Transverse colon (tissue), 4 donors: ENCODE measurements at regions not wholly inside any gene's neighbourhood (a gene's known extent, or its start where the extent isn't known, plus 50 kb on each side); places are given as distances from the start of the nearest gene placed in this dataset.

Experiments used
- DNase-seq: peaks from one replicate; pipeline ENCODE4 v3.0.0-alpha.2; 2019
- H3K27ac ChIP-seq, 4 donors: fragments of 200-600 bp; sonication (generic); 2 replicates each; pipeline ENCODE4 v1.5.1; 2016 to 2018; ENCODE audit warnings: inconsistent platforms in 4 of 4
- H3K27me3 ChIP-seq: fragments of 200-600 bp; sonication (generic); 2 replicates; pipeline ENCODE4 v1.5.1; 2017; ENCODE audit warnings: inconsistent platforms
- H3K36me3 ChIP-seq, 4 donors: fragments of 200-600 bp; sonication (generic); 2 replicates each; pipeline ENCODE4 v1.5.1; 2017 to 2019; ENCODE audit warnings: inconsistent platforms in 4 of 4
- H3K4me1 ChIP-seq, 4 donors: fragments of 200-600 bp; sonication (generic); 2 replicates each; pipeline ENCODE4 v1.5.1; 2017 to 2020; ENCODE audit warnings: inconsistent platforms in 4 of 4
- H3K4me3 ChIP-seq, 4 donors: fragments of 200-600 bp; sonication (generic); 1 replicate in 1 of 4; 2 replicates in 3 of 4; pipeline versions ENCODE4 v1.5.1 to v1.6.1; 2017 to 2019; ENCODE audit warnings: inconsistent platforms in 4 of 4
- H3K9me3 ChIP-seq, 2 donors: fragments of 200-600 bp; sonication (generic); 2 replicates each; pipeline ENCODE4 v1.5.1; 2017 to 2019; ENCODE audit warnings: inconsistent platforms in 2 of 2
- EP300 ChIP-seq: sonication (generic); formaldehyde crosslinking; IDR thresholded peaks from one replicate; pipeline ENCODE4 v1.6.1; 2017; ENCODE audit warnings: antibody characterized with exemption, low read depth
- POLR2A ChIP-seq: fragments of 450-650 bp; IDR thresholded peaks from one replicate; pipeline ENCODE4 v1.6.1; 2016; ENCODE audit warnings: antibody characterized with exemption, mild to moderate bottlenecking, moderate library complexity
- POLR2AphosphoS5 ChIP-seq, 3 donors: sonication (generic); formaldehyde crosslinking; IDR thresholded peaks; one replicate each; pipeline ENCODE4 v1.6.1; 2016; ENCODE audit warnings: antibody characterized with exemption in 3 of 3
- WGBS, 2 donors: methylation state at CpG; one replicate each; pipeline ENCODE4 v1.1.5; 2018; ENCODE audit warnings: low coverage in 1 of 2; 5-methylcytosine and 5-hydroxymethylcytosine counted together
- in situ Hi-C, 4 donors: fragments of 200-750 bp; cut with MboI; loops; one replicate each; pipeline versions ENCODE4 v1.15.0 to v1.15.1; 2017; ENCODE audit warnings: low sequenced_read_pairs in 3 of 4, low pct_ligation_motif_present in 1 of 4, low pct_unique_long_range_greater_than_20kb in 1 of 4
- intact Hi-C: fragments of 100-400 bp; cut with DNase I; formaldehyde crosslinking; loops from one replicate; pipeline ENCODE4 v1.15.1; 2023; ENCODE audit warnings: low total_unique reads
- TF ChIP-seq, protein P1 (sequence below), 5 experiments: fragments of 200-600 bp in 3 of 5; fragments of 450-650 bp in 2 of 5; sonication (generic) in 3 of 5; IDR thresholded peaks; 1 replicate in 2 of 5; 2 replicates in 3 of 5; pipeline ENCODE4 v1.5.1; 2016 to 2017; ENCODE audit warnings: antibody characterized with exemption in 5 of 5, inconsistent platforms in 3 of 5, mild to moderate bottlenecking in 2 of 5, moderate library complexity in 1 of 5

DNA sequence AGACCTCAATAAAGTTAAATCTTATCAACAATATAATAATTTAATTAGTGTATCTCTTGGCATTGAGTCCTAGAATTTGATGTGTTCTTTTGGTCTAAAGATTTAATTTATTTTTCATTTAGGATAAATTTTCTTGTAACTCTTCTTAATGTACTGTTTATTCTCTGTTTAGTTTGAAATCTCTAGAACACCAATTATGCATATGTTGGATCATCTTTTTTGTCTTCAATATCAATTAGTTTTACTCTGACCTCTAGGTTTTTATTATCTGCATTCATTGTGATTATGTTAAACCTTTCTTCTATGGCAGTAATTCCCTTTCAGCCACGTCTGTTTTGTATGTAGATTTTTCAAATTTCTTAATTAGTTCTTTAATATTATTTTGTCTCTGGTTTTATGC is 93.8 kb upstream of the ARHGEF7 start:
- Histone ChIP-seq H3K36me3 (no peaks in the 10 kb centered on the region), H3K9me3 (peaks cover 9 to 15% of the 10 kb centered on the region in 2 donors), H3K4me1 (no peaks in the 10 kb centered on the region), H3K27ac (no peak overlapping the region), H3K27me3 (no peaks in the 10 kb centered on the region), H3K4me3 (no peak overlapping the region)
- TF ChIP-seq EP300 = no peak
- TF ChIP-seq POLR2A = no peak
- TF ChIP-seq POLR2AphosphoS5 (IDR thresholded peaks at IDR 0.05) = no peak
- TF ChIP-seq, protein P1, sequence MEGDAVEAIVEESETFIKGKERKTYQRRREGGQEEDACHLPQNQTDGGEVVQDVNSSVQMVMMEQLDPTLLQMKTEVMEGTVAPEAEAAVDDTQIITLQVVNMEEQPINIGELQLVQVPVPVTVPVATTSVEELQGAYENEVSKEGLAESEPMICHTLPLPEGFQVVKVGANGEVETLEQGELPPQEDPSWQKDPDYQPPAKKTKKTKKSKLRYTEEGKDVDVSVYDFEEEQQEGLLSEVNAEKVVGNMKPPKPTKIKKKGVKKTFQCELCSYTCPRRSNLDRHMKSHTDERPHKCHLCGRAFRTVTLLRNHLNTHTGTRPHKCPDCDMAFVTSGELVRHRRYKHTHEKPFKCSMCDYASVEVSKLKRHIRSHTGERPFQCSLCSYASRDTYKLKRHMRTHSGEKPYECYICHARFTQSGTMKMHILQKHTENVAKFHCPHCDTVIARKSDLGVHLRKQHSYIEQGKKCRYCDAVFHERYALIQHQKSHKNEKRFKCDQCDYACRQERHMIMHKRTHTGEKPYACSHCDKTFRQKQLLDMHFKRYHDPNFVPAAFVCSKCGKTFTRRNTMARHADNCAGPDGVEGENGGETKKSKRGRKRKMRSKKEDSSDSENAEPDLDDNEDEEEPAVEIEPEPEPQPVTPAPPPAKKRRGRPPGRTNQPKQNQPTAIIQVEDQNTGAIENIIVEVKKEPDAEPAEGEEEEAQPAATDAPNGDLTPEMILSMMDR (IDR thresholded peaks at IDR 0.05) = no peak
- no peak for DNase-seq
- in situ Hi-C loops (no loop called here), intact Hi-C loops (no loop called here)
- whole genome bisulfite sequencing, 2 donors = 71 to 100% methylated on average over 1 of the region's 1 CpG

DNA sequence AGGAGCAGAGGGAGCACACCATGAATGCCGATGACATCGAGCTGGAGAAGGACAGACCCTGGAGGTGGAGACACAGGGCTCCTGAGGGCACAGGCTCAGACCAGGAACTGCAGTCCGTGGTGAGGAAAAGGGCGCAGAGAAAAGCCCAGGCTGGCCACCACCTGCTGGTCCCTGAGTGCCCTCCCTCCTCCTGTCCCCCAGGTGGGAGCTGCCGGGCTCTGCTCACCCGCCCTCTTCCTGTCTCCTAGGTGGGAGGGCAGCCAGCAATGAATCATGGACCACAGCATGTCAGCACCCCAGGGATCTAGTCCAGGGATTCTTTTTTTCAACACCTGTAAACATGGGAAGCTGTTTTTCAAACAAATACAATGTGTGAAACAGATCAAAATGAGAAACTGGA is 94.6 kb upstream of the ARHGEF7 start:
- in situ Hi-C loops (no loop called here), intact Hi-C loops (no loop called here)
- no peak for DNase-seq
- Histone ChIP-seq H3K4me1 (no peaks in the 10 kb centered on the region), H3K4me3 (no peak overlapping the region), H3K27ac (no peak overlapping the region), H3K36me3 (no peaks in the 10 kb centered on the region), H3K27me3 (no peaks in the 10 kb centered on the region), H3K9me3 (peaks cover 9 to 15% of the 10 kb centered on the region in 2 donors)
- TF ChIP-seq, protein P1 (IDR thresholded peaks at IDR 0.05) = no peak
- TF ChIP-seq EP300 = no peak
- TF ChIP-seq POLR2A = no peak
- no peak for TF ChIP-seq POLR2AphosphoS5 (IDR thresholded peaks at IDR 0.05)
- WGBS, 2 donors = 89% methylated on average over 6 of the region's 6 CpGs; no CpG with 5 or more reads in 1 of the 2 donors

DNA sequence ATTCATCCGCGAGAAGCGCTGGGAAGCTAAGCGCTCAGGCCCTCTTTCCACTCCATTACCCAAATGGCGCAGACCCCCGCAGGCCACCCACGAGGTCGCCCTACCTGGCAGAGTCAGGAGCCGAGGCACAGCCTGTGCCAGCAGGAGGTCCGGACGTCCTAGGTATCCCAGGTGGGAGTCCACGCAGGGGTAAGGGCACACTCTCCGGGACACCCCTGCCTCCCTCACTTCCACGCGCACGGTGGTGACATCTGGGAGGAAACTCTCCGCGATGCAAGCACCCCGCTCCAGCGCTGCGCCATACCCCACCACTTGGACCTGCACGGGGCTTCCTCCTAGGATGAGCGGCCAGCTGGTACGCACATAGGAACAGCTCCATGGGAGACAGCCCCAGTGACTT is 95.1 kb upstream of the ARHGEF7 start:
- H3K4me1 ChIP-seq = no peaks in the 10 kb centered on the region
- in situ Hi-C loops (no loop called here), intact Hi-C loops (no loop called here)
- H3K9me3 ChIP-seq = peaks cover 9 to 15% of the 10 kb centered on the region in 2 donors
- DNase-seq = no peak
- H3K36me3 ChIP-seq = no peaks in the 10 kb centered on the region
- WGBS, 2 donors = 90 to 100% methylated on average over 3 to 24 of the region's 24 CpGs
- TF ChIP-seq EP300 = no peak
- TF ChIP-seq, protein P1 (IDR thresholded peaks at IDR 0.05) = no peak
- no peak for TF ChIP-seq POLR2A
- no peak for TF ChIP-seq POLR2AphosphoS5 (IDR thresholded peaks at IDR 0.05)
- no peak overlapping the region for H3K27ac ChIP-seq
- no peaks in the 10 kb centered on the region for H3K27me3 ChIP-seq
- H3K4me3 ChIP-seq = no peak overlapping the region

GRCh38 chr13:111017755-111018459 is 97.2 kb upstream of the ARHGEF7 start:
- Histone ChIP-seq H3K27me3 (no peaks in the 10 kb centered on the region), H3K4me3 (no peak overlapping the region), H3K36me3 (no peaks in the 10 kb centered on the region), H3K27ac (no peak overlapping the region), H3K4me1 (no peaks in the 10 kb centered on the region), H3K9me3 (peaks cover 9 to 15% of the 10 kb centered on the region in 2 donors)
- in situ Hi-C loops (no loop called here), intact Hi-C loops (no loop called here)
- DNase-seq = no peak
- TF ChIP-seq POLR2AphosphoS5 (IDR thresholded peaks at IDR 0.05) (no peak), EP300 (no peak), POLR2A (no peak)
- TF ChIP-seq, protein P1 (IDR thresholded peaks at IDR 0.05) = no peak
- 91 to 93% methylated on average over 26 of the region's 26 CpGs for WGBS, 2 donors
